HG03571 (cell line): ENCODE measurements at regions not wholly inside any gene's neighbourhood (a gene's known extent, or its start where the extent isn't known, plus 50 kb on each side); places are given as distances from the start of the nearest gene placed in this dataset.

Source experiments
- ATAC-seq: cut with Tn5 transposase; IDR thresholded peaks from one replicate; pipeline ENCODE4 v1.9.1; 2021; ENCODE audit not compliant: unreplicated experiment

DNA sequence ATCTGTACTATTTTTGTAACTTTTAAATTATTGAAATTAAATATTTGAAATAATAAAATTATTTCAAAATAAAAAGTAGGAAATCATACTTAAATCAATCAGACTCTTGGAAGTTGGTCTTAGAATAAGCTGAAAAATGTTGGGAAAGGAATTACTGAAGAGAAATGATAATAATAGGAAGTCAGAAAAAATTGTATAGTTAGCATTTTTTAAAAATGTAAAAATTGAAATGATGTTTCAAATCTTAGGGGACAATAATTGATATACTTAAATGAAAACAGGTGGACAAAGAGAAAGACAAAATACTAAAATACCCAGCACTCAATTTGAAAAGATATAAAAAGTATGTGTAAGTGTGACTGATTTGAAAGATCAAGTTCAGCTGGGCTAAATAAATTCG is 186.1 kb downstream of the BMP2 start:
- no peak for ATAC-seq

DNA sequence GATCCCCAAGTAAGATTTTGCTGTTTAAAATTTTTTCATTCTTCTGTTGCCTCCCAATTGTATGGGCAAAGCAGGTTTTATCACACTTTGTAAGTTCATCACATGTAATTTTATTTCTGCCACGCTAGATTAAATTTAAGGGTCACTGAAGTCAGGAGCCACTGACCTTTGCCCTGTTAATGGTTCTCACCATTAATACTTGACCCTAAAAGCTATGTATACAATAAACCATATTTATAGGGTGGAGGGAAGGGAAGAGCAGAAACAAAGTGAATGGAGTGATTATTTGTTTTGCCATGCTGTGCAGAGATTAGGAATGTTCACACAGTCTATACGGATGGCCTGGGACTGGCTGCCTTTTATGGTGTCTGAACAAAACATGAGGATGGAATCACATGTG is 186.7 kb downstream of the BMP2 start:
- ATAC-seq: no peak

DNA sequence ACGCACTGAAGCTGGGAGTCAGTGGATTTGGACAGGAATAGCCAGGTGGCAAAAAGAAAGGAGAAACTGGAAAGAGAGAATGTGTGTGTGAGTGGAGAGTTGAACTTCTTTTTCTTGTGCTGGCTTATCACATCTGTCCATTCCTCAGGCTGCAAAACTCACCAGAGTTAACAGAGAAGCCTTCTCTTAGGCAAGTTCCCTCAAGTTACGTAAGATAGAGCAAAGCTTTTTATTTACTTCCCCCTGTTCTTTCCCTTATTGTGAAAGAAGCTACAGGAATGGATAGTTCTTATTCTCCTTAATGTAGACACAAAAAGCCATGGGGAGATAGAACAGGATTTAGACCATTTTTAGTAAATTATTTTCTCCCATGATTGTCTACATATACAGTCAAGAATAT is 188.6 kb downstream of the BMP2 start:
- ATAC-seq: no peak

DNA sequence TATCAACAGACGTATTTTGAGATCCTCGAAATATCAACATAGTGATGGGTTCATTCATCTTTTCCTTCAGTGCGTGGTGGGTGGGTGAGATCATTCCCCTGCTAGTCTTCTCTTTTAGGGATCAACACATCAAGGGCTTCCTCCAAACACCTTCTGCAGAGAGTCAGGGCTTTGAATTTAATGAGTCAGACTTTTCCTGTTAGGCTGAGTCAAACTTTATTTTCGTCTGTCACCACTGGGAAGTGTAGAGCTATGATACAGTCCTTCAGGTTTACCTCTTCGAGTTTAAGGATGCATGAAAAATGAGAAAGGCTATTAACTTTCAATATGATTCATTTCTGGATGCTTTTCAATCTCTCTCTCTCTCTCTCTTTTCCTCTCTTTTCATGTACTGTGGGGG is 189.1 kb downstream of the BMP2 start:
- ATAC-seq: no peak

DNA sequence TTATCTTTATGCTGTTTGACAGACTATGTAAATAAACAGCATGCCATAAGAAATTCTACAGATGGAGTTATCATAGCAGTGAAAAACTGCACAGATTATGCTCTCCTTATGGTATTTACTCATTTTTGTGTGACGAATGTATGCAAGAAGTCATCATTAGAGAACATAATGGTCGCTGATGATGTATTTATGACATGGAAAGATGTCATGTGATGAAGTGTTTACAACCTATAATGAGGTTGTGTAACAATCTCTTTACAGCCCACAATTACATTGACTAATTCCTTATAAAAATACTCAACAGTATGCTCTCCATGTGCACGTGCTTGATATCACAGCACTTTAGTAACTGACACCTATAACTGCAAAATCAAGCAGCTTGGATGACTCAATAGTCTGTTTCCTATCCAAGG is 192.4 kb downstream of the BMP2 start:
- no peak for ATAC-seq

DNA sequence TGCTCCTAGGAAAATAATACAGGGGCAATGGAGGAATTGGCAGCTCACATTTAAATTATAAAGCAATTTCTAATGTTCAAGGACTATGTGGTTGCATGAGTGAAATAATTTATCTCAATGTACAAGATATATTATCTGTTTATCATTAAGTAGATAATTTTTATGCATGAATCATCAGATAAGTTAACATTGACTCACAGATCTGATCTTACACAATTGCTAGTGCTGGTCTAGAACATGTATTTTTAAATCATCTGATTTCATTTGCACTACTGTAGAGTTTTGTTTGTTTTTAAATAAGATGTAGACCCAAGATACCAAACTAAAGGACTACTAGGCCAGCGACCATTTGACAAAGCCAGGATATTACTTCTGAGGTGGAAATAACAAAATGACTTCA is 199.2 kb downstream of the BMP2 start:
- ATAC-seq: no peak

DNA sequence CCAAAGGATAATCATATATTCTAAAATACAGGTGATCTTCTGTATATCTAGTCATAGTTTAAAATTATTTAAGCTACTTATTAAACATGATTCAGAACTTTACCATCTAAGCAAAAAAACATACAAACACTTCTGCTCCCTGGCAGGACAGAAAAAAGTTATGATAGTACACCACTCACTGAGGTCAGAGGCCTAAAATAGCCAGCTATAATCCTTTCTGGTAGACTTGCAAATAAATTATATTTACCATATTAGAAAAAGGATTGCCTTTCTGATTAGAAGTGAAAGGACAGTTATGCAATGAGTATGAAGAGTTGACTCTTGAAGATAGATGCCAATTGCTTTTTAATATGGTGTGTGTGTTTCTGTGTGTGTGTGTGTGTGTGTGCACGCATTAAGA is 207.4 kb downstream of the BMP2 start:
- ATAC-seq: no peak

DNA sequence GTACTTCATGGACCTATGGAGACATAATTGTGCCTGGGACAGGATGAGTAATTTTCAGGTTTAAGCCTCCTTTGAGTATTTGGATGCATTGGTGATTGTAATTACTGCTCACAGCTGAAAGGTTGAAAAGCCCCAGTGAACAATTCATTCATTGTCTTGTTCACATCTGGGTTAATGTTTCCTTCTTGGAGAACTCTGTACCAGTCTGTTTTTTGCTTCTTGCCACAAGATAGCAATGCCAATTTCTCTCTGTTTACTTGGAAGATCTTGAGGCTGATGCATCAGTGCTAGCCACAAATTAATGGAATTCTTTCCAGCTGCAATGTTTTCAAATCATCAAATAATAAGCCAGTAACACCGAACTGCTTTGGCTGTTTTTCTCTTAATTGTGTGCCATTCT is 207.8 kb downstream of the BMP2 start:
- no peak for ATAC-seq

DNA sequence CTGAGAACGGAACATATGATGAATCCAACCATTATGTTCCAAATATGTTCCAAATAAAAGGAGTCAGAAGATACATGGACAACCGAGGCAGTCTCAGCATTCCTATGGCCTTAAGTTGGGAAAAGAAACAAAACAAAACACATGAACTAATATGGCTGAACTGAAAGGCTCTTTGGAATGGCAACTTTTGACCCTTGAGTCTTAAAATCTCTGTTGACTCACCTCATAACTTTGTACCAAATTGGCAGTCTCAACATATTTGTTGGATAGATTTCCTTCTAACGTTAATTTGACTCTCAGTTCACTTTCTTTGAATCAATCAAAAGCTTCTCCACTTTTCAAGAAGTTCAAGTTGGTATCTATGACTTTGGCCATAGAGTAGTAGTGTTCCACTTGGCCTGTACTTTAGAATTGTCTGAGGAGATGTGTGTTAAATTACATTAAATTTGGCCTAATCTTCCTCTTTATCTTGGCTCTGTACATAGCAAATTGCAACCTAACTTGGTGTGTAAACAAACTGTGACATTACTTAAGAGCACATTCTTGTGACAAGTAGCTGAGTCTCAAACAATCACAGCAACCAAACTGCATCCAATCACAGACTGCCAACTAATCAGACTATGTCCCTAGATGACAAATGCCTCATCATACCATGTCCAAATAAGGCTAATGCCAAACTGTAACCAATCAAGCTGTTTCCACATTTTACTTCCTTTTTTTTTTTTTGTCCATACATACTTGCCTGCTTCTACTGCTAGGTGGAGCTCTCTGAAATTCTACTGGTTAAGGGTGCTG is 208.8 kb downstream of the BMP2 start:
- ATAC-seq: no peak

DNA sequence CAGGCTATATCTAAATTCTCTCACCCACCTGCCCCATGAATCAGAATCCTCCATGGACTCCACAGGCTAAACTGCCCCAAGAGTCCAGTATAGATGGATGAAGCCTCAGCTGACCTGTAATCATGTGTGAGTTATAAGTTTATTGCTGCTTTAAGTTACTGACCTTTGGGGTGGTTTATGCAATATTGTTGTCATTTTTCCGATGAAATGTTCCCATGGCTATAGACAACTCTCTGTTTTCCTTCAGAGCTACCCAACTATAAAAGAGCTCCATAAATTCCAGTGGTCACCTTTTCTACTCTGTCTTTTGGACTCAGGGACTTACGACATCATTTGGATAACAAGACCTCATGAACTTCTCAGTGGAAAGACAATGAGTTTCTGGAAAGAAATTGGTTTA is 212.1 kb downstream of the BMP2 start:
- no peak for ATAC-seq

DNA sequence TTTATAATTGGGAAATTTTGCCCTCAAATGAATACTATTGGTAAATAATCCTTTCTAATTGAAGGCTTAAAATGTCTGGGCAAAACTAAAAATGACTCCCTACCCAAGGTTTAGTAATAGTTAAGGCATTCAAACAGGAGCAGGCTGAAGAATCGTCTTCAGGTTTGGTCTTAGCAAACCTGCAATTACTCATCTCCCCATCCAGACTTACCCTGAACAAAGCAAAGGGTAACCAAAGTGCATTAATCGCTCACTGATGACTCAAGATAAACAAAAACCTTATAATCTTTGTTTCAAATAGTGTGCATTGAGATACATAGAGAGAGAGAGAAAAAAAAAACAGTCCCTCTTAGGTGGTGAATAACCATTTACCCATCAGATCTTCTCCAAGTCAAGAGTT is 225.5 kb downstream of the BMP2 start:
- no peak for ATAC-seq

DNA sequence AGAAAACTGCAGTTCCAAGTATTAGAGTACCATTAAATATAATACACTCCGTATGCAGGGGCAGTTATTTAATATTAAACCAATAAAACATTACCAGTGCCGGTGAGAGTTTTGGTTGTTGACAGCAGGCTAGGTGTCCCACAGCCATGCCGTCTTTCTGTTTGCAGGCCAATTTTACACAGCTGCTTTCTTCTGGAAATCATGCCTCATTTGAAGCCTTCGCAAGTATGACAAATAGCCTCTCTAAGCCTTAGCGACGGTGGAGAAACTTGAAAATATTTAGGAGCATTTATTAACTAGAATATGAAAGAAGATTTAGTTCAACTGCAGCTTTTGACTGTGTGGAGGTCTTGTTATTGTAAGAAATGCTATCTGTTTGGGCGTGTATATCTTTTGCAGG is 226.0 kb downstream of the BMP2 start:
- no peak for ATAC-seq

DNA sequence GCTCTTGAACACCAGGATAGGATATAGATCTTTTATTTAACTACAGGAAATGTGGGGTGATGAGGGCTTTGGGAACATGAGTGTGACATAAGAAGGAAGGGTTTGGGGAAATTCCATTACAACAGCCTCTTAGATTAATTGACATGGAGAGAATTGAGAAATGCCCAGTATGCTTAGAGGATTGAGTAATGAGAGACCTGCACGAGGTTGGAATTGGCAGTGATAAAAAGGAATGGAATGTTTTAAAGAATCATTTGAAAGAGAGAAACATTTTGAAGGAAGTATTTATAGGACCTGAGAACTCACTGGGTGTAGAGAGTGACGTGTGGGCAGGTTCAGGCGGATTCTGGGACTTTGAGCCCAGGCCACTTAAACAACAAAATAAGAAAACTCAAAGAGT is 227.0 kb downstream of the BMP2 start:
- ATAC-seq: no peak

DNA sequence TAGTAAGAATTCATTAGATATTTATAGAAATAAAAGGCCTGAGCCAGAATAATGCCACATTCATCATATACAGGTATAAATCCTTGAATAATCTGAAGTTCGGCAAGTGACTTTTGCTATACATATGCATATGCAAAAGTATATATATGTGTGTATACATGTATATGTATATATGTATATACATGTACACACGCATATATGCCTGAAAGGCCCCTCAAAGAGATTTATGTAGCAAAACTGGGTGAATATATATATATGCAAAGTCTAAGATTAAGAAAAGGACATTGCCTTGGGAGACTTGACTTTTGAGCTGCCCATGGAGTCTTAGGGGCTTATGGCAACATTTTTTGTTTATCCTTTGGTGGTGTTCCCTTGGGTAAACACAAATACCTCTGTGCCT is 231.4 kb downstream of the BMP2 start:
- ATAC-seq: no peak

DNA sequence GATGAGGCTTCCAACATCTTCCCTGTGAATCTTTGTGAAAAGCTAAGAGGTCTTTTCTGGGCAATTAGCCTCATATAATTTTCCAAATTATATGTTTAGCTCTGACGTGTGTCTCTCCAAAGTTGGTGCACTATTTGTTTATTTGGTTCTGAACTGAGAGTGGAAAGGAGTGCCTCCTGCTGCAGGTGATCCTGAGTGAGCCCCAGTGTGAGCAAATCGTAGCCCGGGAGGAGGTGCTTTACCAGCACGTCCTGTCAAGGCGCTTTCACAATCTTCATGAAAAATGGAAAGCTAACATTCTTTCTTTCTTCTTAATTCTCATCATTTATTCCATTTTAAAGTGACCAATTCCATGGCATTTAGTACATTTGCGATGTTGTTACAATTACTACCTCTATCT is 231.9 kb downstream of the BMP2 start:
- no peak for ATAC-seq

DNA sequence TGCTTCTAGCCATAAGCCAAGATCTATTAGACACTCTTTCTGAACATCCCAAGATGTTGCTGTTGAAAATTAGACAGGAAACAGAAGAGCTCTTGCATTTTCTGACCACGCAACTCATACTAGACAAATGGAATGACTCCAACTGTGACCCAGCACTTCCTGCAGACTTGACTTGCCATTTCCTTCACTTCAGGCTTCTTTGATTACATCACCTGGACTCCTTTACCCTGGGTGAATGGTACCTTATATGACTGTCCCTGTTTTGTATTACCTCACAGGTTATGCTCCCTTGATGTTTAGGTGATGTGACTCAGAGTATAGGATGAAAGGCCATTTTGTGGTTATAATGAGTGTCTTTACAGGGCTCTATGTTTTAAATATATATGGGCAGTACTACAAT is 236.1 kb downstream of the BMP2 start:
- ATAC-seq: no peak

DNA sequence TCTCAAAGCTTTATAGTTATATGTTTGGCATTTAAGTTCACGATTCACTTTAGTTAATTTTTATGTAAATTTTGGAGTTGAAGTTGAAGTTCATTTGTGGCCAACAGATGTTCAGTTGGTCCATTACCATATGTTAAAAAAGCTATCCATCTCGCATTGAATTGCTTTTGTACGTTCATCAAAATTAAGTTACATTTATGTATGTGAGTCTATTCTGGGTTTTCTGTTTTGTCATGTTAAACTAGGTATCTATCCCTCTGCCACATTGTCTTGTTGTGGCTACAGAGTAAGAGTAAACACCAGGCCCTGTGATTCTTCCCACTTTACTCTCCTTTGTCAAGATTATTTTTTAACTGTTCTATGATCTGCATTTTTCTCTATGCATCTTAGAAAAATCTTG is 237.3 kb downstream of the BMP2 start:
- ATAC-seq: no peak

DNA sequence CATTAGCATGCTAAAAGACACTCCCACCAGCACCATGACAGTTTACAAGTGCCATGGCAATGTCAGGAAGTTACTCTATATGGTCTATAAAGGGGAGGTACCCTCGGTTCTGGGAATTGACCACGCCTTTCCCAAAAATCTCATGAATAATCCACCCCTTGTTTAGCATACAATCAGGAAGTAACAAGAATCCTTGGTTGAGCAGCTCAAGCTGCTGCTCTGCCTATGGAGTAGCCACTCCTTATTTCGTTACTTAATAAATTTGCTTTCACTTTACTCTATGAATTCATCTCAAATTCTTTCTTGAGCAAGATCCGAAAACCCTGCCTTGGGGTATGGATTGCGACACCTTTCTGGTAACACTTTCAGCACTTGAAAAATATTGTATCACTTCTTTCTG is 243.0 kb downstream of the BMP2 start:
- no peak for ATAC-seq

DNA sequence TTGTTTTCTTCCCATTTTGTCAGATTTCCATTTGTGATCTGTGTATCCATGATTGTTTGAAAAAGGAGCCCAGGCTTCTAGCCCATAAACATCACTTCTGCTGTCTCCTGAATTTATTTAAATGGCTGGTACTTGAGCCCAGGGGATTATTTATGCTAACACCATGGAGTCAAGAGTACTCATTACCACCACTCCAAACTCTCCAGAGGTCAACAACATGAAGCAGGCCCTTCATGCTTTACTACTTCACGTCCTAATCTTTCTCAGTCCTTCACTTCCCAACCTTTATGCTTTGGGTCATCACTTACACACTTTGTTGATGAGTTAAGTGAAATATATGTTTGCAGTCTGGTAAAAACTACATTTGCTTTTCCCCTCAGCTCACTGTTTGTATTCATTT is 247.8 kb downstream of the BMP2 start:
- ATAC-seq: no peak

DNA sequence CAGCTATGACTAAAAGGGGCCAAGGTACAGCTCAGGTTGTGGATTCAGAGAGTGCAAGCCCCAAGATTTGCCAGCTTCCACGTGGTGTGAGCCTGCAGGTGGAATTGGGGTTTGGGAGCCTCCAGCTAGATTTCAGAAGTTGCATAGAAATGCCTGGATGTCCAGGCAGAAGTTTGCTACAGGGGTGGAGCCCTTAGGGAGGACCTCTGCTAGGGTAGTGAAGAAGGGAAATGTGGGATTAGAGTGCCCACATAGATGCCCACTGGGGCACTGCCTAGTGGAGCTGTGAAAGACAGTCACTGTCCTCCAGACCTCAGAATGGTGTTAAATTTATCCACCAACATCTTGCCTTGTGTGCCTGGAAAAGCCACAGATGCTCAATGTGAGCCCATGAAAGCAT is 255.1 kb downstream of the BMP2 start:
- ATAC-seq: no peak

DNA sequence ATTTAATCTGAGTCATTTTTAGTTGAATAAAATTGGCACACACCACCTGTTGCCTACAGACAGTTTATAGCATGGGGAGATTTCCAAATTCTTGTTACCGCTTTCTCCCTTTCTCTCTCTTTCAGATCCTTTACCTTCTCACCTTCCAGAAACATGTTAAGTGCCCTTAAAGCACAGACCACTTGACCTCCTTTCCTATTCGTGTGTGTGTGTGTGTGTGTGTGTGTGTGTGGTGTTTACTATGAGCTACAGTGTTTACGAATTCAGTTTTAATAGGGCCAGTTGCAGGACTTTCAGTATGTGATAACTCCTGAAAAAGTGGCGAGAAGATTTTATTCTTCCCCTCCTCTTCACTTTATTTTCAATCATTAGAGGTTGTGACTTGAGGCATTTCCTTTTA is 258.1 kb downstream of the BMP2 start:
- ATAC-seq: no peak

DNA sequence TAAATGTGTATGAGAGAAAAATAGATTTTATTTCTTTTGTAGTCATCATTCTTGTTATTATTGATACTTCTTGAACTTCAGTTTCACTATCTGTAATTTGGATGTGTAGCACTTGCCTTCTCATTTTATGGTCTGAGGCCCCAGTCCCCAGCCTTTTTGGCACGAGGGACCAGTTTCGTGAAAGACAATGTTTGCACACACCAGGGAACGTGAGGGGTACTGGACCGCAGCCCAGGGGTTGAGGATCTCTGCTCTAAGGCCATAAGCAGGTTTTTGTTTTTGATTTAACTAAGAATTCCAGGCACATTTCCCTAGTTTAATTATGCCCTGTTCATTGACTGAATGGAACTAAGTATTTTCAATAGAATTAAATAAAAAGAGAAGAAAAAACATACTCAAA is 261.5 kb downstream of the BMP2 start:
- no peak for ATAC-seq

DNA sequence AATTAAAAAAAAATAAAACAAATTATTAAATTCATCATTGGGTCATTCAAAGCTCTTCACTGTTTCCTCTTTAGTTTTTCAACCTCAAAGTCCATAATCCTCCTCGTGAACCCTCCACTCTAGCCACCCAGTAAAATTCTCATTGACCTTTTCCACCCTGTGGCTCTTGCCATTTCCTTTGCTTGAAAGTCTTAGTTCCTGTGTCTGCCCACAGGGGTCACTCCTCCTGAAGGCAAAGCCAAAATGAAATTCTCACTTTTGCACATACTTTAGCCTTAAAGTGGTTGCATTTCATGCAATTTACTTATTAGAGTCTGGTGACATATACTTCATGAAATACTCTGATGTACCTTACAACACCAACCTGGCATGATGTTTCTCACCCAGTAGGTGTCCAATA is 263.7 kb downstream of the BMP2 start:
- no peak for ATAC-seq
